ENCODE measurements at regions not wholly inside any gene's neighbourhood (a gene's known extent, or its start where the extent isn't known, plus 50 kb on each side); places are given as distances from the start of the nearest gene placed in this dataset.
"Not testable (repeated sequence)": the region's sequence is repeated elsewhere in the genome, so short reads cannot be mapped to it uniquely, and the experiment has no call there.

DNA sequence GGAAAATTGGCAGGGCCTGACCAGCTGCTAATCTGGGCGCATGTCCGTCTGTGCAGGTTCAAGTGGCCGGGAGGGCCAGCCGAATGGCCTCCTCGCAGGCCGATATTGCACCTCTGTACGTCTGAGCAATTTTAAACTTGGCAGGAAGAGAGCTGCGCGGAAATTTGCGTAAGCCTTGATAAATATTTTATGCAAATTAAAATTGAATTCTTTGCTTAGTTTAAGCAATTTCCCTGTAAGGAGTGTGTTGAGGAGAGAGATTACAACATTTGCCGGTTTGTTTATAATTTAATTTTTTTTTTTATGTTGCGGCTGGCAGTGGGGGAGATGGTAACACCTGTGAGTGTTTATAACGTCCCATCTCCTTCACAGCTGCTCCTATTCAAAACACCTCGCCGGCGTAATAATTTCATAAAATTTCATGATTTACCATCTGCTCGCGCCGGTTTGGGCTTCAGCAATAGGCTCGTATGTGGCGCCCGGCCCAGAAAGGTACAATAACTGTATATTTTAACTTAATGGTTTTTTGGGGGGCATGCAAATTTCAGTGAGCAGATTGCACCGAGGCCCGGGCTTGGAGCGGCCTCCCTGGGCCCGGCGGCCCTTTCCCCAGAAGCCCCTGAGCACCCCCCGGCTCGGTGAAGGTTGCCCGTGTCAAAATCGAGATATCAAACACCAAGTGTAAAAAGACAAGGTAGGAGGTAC, 269.4 kb upstream of the MVB12B start:
- no peak for DNase-seq (ENCODE audit: low read depth)

DNA sequence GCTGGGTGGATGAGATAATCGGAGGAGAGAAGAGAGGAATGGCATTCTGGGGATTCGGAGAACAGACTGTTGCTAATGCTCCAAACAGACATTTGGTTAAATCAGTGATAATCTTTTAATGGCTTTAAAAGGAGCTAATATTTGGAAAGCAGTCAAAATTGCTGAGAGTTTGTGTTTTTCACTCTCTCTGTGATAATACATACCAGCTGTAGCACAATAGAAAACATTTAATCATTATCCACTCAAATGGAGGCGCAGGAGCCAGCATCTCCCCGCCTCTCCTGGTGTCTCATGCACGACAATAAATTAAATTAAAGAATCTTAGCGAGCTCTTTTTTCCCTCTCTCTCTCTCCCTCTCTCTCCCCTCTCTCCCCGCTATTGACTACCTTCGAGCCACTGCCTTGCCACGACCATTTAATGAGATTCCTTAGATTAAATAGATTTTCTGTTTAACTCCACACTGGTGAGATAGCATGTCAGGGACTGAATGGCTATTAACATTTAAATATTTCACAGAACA, 268.6 kb upstream of the MVB12B start:
- DNase-seq (ENCODE audit: low read depth) = no peak

DNA sequence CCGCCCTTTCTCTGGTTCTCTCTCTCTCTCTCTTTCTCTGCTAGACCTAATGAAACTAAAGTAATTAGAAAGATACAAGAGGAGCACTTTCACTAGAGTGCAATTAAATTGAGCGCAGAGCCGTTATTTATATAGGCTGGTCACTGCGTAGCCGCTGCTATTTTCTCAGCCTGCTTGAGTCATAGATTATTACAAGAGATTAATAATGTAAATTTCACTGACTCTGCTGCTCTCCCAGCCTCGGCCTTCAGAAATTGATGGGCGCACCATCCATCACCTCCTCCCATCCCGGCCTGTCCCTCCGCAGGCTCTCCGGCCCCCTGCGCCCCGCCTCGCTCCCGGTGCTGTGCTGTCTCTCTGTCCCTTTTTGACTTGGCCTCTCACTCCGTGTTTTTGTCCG, 268.0 kb upstream of the MVB12B start:
- DNase-seq (ENCODE audit: low read depth) = no peak

DNA sequence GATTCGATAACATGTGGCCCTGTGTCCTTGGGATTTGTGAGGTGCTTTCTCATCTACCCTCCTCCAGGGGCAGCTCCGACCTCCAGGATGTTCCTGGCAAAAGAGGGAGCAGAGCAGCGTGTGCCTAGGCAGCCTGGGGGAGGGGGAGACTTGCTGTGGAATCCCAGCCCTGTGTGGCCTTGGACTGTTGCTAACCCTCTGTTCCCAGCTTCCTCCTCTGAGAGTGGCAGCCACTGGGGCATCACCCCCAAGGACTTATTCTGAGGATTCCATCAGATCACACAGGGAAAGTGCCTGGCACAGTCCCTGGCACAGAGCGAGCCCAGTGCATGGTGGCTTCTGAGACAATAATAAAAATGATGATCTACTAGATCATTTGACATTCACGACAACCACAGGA, 265.1 kb upstream of the MVB12B start:
- no peak for DNase-seq (ENCODE audit: low read depth)

DNA sequence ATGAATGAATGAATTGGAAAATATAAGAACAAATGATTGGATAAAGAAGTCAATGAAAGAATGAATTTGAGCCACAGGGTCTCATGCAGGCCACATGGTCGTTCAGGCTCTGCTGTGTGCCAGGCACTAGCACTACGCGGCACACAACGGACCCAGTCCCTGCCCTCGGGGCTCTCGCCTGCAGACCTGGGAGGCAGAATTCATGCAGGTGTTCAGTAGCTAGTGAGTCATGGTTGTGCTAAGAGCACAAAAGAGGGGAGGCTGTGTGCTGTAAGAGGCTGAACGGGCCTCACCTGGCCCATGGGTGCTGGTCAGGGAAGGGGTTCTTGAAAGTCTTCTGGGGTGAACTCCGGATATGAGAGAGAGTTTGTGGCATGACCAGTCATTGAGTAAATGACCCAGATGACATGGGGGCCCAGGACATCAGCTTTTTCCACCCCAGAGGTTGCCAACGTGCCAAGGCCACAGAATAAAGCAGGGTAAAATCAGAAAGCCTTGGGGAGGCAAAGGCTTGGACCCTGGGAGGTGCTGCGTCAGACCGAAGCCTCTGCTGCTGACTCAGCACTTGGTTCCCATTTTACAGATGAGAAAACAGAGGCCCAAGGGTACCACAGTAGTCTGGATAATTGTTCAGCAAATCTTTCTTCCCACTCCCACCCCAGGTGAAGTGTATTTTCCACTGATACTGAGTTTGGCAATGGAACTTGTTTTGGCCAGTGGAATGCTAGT, 264.3 kb upstream of the MVB12B start:
- DNase-seq (ENCODE audit: low read depth) = no peak

DNA sequence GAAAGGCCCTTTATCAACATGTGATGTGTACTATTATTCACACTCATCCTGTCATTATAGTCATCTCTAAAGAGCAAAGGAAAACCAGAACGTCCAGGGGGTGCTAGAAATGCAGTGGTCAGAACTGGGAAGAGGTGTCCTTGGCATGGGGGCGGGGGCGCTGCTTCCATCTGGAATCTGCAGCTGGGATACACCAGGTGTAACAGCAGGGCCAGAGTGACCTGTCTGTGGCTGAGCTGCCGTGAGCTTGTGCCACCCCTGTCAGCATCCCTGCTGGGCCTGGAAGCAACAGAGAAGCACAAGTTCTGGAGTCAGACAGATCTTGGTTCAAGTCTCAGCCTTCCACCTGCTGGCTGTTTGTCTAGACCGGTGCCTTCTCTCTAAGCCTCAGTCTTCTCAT, 263.3 kb upstream of the MVB12B start:
- no peak for DNase-seq (ENCODE audit: low read depth)

DNA sequence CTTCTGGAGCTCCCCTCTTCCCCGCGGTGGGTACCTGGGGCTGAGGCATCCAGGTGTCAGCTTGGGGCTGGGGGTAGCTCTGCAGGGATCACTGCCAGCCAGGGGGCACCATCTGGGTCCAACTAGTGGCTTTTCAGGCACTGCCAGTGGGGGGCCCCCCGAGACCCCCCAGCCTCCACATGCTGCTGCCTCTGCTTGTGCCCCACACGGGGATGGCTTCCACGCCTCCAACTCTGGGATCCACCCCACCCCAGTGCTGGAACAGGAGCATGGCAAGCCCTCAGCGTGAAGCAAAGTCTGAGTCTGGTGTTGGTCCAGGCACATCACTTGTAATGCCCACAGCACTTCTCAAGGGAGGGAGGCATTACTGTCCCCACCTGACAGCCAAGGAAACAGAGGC, 260.5 kb upstream of the MVB12B start:
- no peak for DNase-seq (ENCODE audit: low read depth)

DNA sequence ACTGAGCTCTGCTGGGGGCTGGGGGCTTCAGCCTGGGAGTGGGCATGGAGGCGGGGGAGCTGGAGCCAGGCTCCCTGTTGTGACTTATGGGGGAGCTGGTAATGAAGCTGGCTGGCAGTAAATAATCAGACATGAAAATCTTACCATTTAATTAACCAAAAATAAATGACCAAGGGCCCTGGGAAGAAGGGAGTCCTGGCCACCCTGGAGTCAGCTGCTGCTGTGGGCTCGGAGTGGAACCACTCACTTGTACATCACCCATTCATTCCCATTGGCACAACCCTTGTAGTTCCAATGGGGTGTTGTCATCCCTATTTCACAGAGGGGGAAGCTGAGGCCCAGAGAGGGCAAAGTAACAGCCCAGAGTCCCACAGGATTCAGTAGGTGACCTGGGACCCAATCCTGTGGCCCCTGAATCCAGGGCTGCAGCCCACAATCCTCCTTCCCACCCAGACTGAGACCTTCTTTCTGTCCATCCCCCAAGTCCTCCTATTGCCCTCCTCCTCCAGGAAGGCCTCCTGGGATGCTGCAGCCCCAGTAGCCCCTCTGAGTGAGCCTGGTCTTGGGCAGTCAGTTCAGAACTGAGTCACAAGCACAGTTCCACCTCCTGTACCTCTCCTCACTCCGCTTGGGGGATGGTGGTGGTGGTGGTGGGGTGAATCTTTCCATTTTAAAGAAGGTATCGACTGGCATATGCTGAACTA, 259.4 kb upstream of the MVB12B start:
- DNase-seq (ENCODE audit: low read depth) = no peak

DNA sequence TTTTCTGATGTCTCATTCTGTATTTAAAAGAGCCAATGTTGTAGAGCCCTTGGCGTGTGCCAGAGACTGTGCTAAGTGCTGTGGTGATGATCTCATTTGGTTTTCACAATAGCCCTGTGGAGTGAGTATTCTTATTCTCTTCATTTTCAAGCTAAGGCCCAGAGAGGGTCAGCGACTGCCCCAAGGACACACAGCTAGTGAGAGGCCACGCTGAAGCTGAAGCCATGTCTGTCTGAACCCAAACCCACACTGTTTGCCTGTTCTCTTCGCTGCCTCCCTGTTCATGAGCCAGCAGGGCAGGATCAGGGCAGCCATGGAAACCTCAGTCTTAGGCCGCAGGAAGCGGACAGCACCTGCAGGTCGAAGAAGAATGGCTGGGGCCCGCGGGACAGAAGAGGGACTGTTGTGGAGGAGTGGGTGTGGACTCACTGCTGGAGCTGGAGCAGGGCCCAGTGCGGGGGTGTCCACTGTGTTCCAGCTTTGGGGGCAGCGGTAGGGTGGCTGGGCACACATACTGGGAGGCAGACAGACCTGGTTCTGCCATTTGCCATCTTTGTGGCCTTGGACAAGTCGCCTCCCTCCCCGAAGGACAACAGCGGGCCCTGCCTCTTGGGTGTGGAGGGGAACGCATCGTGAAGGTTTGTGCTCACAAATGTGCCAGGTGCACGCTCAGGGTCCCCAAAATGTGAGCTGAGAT, 257.9 kb upstream of the MVB12B start:
- DNase-seq (ENCODE audit: low read depth) = no peak

DNA sequence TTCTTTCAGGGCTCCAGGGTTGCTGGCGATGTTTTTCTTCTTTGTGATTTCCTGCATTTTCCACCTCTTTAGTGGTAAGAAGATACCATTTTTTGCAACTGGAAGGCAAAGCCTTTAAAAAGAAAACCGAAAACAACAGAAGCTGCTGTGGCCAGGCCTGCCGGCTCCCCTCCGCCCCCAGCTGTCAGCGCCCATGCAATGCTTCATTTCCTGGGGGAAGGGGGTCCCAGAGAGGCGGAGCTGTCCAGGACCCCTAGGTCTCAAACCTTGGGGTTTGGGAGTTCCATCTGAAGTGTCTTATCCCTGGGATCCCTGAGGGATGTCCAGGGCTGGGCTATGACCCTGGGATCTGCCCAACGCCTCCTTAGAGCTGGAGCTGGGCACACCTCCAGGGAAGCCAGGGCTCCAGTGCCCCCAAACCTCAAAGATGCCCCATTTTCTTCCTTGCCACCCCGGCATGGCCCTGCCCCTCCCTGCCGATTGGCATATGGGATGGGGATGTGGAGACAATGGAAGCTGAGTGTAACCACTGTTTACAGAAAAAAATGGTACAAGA, 257.2 kb upstream of the MVB12B start:
- DNase-seq (ENCODE audit: low read depth) = no peak

DNA sequence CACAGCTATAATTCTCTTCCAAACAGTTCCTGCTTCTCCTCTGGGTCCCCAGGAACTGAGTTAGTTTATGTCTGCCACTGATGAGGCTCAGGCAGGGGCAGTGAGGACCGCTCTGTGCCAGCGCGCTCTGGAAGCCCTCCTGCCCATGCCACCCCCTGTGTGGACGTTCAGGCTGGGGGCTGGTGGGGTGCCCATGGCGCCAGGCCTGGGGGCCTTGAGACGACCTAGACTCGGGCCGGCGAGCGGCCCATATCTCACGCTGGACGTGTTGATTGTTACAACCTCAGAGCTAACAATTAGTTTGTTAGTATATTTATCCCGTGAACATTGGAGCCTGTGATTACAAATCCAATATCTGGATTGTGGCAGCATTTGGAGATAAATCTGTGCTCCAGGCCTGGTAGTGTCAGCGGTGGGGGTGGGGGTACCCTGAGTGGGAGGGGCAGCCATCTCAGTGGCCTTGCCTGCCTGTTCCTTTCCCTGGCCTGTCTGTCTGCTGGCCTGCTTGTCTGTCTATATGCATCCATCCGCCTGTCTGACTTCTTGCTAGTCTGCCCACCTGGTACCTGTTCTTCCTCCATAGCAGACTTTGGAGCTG, 256.5 kb upstream of the MVB12B start:
- no peak for DNase-seq (ENCODE audit: low read depth)

DNA sequence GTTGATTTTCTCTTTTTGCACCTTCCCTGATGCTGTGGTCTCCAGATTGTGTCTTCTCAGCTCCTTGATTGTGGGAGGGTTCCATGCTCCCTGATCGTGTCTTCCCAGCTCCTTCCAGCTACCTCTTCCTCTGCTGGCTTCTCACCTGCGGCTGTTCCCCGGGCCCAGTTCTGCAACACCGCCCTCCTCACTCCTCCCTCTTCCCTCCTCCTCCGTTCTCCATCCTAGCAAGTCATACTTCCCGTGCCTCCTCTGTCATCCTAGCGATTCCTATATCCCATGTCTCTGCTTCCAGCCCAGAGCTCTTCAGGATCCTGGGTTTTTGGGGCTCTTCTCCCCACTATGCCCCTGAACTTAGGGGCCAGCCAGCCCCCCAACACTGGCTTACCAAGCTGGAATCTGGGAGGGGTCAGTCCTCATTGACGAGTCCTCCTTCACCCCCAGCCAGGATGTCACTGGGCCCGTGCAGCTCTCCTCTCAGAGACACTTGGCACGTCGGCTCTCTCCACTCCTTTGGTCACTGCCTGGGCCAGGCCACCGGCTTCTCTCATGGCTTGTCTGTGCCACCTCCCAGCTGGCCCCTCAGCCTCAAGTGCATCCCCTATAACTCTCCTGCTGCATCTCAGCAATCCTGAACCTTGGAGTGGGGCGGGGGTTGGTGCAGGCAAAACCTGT, 255.4 kb upstream of the MVB12B start:
- no peak for DNase-seq (ENCODE audit: low read depth)

DNA sequence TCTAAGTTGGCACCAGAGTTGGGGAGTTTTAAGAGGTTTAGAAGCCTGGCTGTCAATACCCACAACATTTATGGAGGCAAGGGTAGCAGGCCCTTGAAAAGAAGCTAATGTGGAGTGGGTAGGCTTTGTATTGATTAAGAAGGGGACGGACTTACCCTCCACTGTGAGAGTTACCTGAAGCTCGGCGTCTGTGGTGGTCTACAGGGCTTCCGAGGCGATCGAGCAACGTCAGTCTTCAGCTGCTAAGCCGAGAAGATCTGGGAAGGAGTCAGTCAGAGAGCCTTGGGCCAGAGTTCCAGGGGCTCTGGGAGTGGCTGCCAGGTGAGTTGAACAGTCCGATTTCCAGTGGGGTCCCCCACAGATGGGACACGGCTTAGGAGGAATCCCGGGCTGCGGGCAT, 249.0 kb upstream of the MVB12B start:
- not testable (repeated sequence) for DNase-seq (ENCODE audit: low read depth)

DNA sequence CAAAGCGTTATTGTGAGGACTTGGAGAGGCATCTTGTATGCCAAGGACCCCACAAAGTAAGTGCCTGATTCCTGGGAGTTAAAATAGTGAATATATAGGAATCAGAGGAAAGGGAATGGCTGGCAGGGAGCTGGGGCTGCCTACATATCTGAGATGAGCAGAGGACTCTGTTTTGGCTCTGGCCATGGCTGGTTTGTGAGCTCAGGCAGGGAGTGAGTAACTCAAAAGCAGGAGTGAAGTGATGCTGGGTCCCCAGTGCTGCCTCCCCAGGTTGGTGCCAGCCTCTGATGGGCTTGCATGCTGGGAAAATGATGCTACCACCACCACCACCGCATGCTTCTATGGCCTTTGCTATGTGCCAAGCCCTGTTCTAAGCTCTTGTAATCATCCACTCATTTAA, 246.0 kb upstream of the MVB12B start:
- DNase-seq (ENCODE audit: low read depth) = no peak

DNA sequence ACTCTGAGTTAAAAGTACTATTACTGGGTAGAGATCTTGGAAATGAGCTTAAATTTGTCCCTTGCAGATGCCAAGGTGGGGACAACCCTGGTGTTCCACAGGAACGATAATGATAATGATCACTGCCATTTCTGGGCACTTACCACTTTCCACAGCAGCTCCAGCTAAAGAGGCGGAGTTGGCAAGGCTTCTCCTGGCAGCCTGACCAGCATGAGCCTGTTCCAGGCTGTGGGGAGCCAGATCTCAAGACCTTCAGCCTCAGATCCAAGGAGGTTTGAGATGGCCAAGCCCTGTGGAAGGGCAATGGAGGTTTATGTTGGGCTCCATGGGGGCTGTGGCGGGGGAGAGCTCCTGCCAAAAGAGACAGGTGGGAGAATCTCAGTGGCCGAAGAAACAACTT, 244.9 kb upstream of the MVB12B start:
- no peak for DNase-seq (ENCODE audit: low read depth)

DNA sequence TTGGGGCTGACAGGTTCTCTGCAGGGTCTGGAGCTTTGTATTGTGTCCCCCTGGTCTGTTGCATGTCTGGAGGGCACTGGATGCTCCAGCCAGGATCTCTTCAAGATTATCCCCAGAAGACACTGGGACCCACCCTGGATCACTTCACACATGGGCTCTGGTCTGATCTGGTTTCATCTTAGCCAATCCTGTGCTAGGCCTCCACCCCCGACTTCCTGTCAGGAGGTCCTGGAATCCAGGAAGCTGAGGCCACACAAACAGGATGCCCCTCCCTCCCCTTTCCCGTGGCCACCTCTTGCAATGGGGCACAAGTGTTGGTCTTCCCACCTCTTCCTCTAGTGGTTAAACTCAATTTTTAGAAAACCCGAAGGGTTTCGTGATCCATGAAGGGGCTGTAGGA, 242.6 kb upstream of the MVB12B start:
- no peak for DNase-seq (ENCODE audit: low read depth)

DNA sequence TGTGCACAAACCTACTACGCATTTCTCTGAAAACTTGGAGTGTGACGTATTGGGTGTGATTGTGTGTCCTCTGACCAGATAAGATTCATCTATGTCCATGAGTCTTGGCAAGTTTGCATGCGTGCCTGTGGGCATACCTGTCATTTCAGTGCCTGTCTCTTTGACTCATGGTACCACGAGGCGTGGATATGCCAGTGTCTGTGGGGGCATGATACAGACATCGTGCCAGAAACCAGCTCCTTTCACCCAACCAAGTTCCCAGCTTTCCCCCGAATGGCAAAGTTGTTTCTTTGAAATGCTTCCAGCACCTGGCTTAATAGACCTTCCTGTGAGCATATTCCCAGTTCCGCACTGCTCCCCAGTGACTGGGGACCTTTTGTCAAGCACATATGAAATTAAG, 241.9 kb upstream of the MVB12B start:
- DNase-seq (ENCODE audit: low read depth) = no peak

DNA sequence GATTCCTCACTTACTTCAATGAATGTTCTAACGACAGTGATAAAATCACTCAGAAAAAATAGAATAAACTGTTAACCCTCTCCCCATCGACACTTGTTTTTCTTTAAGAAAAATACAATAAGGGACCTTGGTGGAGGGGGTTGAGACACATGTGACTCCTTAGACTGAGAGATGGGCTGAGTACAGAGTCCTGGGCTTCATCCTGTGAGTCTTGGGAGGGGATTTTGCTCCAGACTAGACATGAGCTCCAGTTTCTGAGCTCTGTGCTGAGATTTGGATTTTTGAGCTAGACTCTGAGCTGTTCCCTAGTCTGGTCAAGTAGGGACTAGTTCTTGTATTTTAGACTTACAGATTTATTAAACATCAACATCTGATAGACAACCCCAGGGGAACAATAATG, 241.5 kb upstream of the MVB12B start:
- DNase-seq (ENCODE audit: low read depth) = no peak

DNA sequence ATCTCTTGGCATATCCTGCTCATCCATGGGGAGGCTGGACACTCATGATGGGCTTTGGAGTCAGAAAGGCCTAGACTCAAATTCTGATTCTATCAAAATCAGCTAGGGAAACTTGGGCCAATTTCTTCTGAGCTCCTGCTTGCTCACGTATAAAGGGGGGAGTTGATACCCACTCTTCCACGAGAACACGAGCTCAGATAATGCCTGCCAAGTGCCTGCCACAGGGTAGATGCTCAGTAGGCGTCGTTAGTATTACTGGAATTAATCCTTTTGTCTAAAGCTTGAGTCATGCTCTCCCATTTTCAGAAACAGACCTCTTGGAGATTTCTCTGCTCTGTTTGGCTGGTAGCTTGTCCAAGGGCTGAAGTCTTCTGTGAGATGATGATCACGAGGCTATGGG, 238.3 kb upstream of the MVB12B start:
- DNase-seq (ENCODE audit: low read depth) = no peak

DNA sequence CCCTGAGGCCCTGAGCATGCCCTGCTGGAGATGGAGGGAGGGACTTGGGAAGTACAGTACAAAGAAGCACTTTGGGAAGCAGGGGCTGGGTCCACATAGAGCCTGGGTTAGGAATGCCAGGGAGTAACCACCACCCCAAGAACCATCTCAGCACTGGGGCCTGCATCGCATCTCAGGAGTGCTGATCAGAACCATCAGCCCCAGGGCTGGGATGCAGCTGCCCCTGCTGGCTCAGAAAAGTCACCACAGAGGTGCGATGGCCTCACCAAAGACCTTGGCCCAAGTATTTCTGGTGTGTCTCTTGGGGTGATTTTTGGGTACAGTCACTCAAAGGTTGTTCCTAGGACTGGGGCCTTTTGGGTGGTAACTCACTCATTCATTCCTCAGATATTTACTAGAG, 236.8 kb upstream of the MVB12B start:
- no peak for DNase-seq (ENCODE audit: low read depth)

DNA sequence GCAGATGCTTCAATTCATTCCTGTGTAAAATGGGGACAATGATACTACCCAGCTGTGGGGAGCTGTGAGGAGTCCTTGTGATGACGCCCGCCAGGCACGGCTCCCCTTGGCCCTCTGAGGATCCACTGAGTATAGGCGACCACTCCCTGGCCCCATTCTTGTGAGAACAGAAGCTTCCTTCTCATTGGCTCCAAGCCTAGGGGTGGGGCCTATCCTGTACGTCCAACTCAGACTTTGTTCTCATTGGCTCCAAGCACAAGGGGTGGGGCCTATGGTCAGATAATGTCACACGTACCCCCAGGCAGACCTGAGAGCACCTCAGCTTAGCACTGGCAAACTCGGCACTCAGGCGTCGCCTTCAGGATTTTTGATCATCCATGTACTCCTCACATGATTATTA, 232.9 kb upstream of the MVB12B start:
- DNase-seq (ENCODE audit: low read depth) = no peak
